Prostate gland (tissue), 2 donors: ENCODE measurements at regions not wholly inside any gene's neighbourhood (a gene's known extent, or its start where the extent isn't known, plus 50 kb on each side); places are given as distances from the start of the nearest gene placed in this dataset.

Experiments used
- DNase-seq: peaks from one replicate; pipeline ENCODE4 v3.0.0-alpha.2; 2019; ENCODE audit warnings: low spot score
- H3K27ac ChIP-seq, 2 donors: fragments of 200-600 bp; sonication (generic); 2 replicates each; pipeline ENCODE4 v1.5.1; 2017 to 2019
- H3K27me3 ChIP-seq: fragments of 200-600 bp; sonication (generic); replicated peaks from 2 replicates; pipeline ENCODE4 v1.5.1; 2019; ENCODE audit not compliant: insufficient read depth
- H3K36me3 ChIP-seq, 2 donors: fragments of 200-600 bp; sonication (generic); 1 replicate in 1 of 2; 2 replicates in 1 of 2; pipeline versions ENCODE4 v1.5.1 to v1.8.1; 2017 to 2019
- H3K4me1 ChIP-seq: fragments of 200-600 bp; sonication (generic); replicated peaks from 2 replicates; pipeline ENCODE4 v1.5.1; 2019
- H3K4me3 ChIP-seq, 2 donors: fragments of 200-600 bp; sonication (generic); 2 replicates each; pipeline ENCODE4 v1.5.1; 2017 to 2019
- H3K9me3 ChIP-seq: fragments of 200-600 bp; sonication (generic); 2 replicates; pipeline ENCODE4 v1.5.1; 2017
- POLR2A ChIP-seq: fragments of 450-650 bp; IDR thresholded peaks from one replicate; pipeline ENCODE4 v1.6.1; 2016; ENCODE audit warnings: antibody characterized with exemption, mild to moderate bottlenecking
- POLR2AphosphoS5 ChIP-seq: sonication (generic); formaldehyde crosslinking; IDR thresholded peaks from one replicate; pipeline ENCODE4 v1.6.1; 2017; ENCODE audit warnings: antibody characterized with exemption
- WGBS: methylation state at CpG from one replicate; pipeline ENCODE4 v1.1.5; 2018; 5-methylcytosine and 5-hydroxymethylcytosine counted together
- intact Hi-C: fragments of 100-400 bp; cut with DNase I; formaldehyde crosslinking; loops from one replicate; pipeline ENCODE4 v1.14.2; 2022
- TF ChIP-seq, protein P1 (sequence below), 4 experiments: fragments of 200-600 bp in 2 of 4; fragments of 450-650 bp in 2 of 4; sonication (generic) in 2 of 4; IDR thresholded peaks; 1 replicate in 3 of 4; 2 replicates in 1 of 4; pipeline ENCODE4 v1.5.1; 2016 to 2019; ENCODE audit warnings: antibody characterized with exemption in 4 of 4, mild to moderate bottlenecking in 2 of 4, moderate library complexity in 2 of 4

DNA sequence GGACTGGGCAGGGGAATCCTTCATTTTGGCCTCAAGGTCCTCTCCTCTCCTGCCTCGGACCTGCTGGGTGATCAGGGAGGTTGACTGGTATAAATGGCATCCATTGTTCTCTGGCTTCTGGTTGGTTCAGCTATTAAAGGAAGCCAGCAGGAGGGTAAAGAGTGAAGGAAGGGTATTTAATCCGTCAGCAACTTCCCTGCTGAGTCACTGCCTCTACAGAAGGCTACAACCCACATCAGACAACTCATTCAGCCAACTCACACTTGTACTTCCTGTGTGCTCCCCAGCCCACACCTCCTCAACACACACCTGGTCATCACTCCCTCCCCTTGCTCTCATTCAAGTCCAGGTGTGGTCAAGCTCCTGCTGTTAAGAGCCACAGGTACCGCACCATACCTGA is 68.3 kb upstream of the MRPS9 start:
- Histone ChIP-seq H3K27ac (no peak overlapping the region), H3K4me3 (no peak overlapping the region), H3K9me3 (no peaks in the 10 kb centered on the region), H3K36me3 (no peaks in the 10 kb centered on the region), H3K27me3 (no peaks in the 10 kb centered on the region), H3K4me1 (no peaks in the 10 kb centered on the region)
- intact Hi-C loops = no loop called here
- no peak for DNase-seq
- WGBS = 40% methylated on average over 3 of the region's 3 CpGs
- TF ChIP-seq, protein P1, sequence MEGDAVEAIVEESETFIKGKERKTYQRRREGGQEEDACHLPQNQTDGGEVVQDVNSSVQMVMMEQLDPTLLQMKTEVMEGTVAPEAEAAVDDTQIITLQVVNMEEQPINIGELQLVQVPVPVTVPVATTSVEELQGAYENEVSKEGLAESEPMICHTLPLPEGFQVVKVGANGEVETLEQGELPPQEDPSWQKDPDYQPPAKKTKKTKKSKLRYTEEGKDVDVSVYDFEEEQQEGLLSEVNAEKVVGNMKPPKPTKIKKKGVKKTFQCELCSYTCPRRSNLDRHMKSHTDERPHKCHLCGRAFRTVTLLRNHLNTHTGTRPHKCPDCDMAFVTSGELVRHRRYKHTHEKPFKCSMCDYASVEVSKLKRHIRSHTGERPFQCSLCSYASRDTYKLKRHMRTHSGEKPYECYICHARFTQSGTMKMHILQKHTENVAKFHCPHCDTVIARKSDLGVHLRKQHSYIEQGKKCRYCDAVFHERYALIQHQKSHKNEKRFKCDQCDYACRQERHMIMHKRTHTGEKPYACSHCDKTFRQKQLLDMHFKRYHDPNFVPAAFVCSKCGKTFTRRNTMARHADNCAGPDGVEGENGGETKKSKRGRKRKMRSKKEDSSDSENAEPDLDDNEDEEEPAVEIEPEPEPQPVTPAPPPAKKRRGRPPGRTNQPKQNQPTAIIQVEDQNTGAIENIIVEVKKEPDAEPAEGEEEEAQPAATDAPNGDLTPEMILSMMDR (IDR thresholded peaks at IDR 0.05) = no peak
- no peak for TF ChIP-seq POLR2A
- TF ChIP-seq POLR2AphosphoS5 = no peak

DNA sequence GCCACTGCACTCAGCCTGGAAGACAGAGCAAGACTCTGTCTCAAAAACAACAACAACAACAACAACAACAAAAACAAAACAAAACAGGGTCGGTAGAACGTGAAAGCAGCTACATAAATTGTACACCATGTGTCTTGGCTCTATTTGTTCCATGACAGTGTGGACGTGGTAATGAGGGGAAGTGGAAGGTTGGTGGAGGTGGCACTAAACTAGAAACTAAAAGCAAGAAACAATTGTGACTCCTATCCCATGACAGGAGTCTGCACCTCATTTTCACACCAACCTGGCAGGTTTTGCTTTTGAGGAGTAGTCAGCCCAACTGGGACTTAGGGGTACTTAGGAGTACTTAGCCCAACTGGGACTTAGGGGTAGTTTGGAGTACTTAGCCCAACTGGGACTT is 62.5 kb upstream of the MRPS9 start:
- 75% methylated on average over 3 of the region's 3 CpGs for WGBS
- Histone ChIP-seq H3K27ac (no peak overlapping the region), H3K4me1 (no peaks in the 10 kb centered on the region), H3K4me3 (no peak overlapping the region), H3K9me3 (no peaks in the 10 kb centered on the region), H3K27me3 (no peaks in the 10 kb centered on the region), H3K36me3 (no peaks in the 10 kb centered on the region)
- intact Hi-C loops = no loop called here
- no peak for DNase-seq
- TF ChIP-seq POLR2A = no peak
- no peak for TF ChIP-seq POLR2AphosphoS5
- TF ChIP-seq, protein P1 (IDR thresholded peaks at IDR 0.05) = no peak

DNA sequence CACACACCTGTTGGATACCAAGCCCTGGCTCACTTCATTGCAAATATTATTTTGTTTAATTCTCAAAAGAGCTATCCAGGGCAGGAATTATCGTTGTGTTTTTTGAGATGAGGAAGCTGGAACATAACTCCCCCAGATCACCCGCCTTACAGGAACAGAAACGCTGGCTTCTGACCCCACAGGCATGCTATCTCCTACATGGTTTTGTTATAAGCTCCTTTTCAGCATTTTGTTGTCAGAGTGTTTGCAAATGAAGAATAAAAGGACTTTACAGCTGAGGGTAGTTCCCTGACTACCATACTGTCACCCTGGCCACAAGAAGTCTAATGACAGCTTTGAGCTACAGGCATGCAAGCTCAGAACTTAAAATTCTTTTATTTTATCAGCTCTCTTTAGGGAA is 62.0 kb upstream of the MRPS9 start:
- H3K9me3 ChIP-seq = no peaks in the 10 kb centered on the region
- 65% methylated on average over 3 of the region's 3 CpGs for WGBS
- H3K36me3 ChIP-seq = no peaks in the 10 kb centered on the region
- H3K4me3 ChIP-seq = no peak overlapping the region
- H3K4me1 ChIP-seq = no peaks in the 10 kb centered on the region
- TF ChIP-seq POLR2A (no peak), POLR2AphosphoS5 (no peak)
- TF ChIP-seq, protein P1 (IDR thresholded peaks at IDR 0.05) = no peak
- intact Hi-C loops = no loop called here
- no peaks in the 10 kb centered on the region for H3K27me3 ChIP-seq
- no peak overlapping the region for H3K27ac ChIP-seq
- DNase-seq = no peak

DNA sequence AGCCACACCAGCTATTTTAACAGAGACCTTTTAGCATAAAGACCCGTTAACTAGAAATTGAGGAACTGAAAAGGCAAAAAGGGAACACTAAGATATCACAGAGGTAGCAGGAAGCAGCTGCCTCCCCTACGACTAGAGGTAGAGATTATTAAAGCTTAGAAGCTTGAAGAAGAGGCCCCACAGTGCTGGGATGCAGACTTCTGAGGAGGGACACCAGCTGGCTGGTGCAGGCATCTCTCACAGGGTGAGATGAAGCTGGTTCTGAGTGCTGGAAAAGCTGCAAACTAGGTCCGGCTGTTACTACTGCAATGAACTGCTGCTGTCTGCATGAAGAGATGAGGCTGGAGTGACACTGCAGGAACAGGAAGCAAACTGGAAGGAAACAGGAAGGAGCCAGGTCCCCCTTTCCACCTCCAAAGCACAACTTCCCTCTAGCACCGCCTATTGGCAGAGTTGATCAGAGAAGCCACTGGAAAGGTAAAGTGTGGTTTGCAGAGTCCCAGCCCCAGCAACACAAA is 61.2 kb upstream of the MRPS9 start:
- Histone ChIP-seq H3K4me1 (no peaks in the 10 kb centered on the region), H3K36me3 (no peaks in the 10 kb centered on the region), H3K9me3 (no peaks in the 10 kb centered on the region), H3K4me3 (no peak overlapping the region), H3K27me3 (no peaks in the 10 kb centered on the region), H3K27ac (no peak overlapping the region)
- TF ChIP-seq POLR2AphosphoS5 (no peak), POLR2A (no peak)
- TF ChIP-seq, protein P1 (IDR thresholded peaks at IDR 0.05) = no peak
- WGBS = 73% methylated on average over 4 of the region's 4 CpGs
- intact Hi-C loops = no loop called here
- no peak for DNase-seq

DNA sequence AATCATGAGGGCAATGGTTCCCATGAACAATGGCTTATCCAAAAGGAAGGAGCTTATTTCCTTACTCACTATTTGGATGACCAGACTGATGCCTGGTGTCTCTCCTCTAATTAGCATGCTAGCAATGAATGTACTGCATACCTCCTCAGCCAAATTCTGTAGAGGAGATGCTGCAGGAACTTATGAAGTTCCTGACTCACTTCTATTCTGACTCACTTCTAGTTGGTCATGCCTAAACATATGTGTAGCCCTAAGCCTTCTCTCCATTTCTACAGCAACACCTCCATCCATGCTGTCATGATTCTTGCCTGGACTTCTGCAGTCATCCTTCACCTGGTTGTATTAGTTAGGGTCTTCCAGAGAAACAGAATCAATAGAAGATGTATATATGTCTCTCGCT is 59.9 kb upstream of the MRPS9 start:
- intact Hi-C loops = no loop called here
- Histone ChIP-seq H3K27ac (no peak overlapping the region), H3K36me3 (no peaks in the 10 kb centered on the region), H3K4me1 (no peaks in the 10 kb centered on the region), H3K27me3 (no peaks in the 10 kb centered on the region), H3K9me3 (no peaks in the 10 kb centered on the region), H3K4me3 (no peak overlapping the region)
- no peak for DNase-seq
- WGBS = 92% methylated on average over 1 of the region's 1 CpG
- TF ChIP-seq POLR2A (no peak), POLR2AphosphoS5 (no peak)
- TF ChIP-seq, protein P1 (IDR thresholded peaks at IDR 0.05) = no peak
